Parathyroid adenoma (tissue), 2 donors: ENCODE measurements at regions not wholly inside any gene's neighbourhood (a gene's known extent, or its start where the extent isn't known, plus 50 kb on each side); places are given as distances from the start of the nearest gene placed in this dataset.

Experiments
- H2AFZ ChIP-seq: fragments of 300-600 bp; sonication (generic); one replicate; pipeline ENCODE4 v1.7.0; 2017; ENCODE audit warnings: antibody characterized with exemption, mild to moderate bottlenecking
- H3K27ac ChIP-seq: fragments of 300-600 bp; sonication (generic); one replicate; pipeline ENCODE4 v1.7.0; 2017
- H3K27me3 ChIP-seq: fragments of 300-600 bp; sonication (generic); one replicate; pipeline ENCODE4 v1.7.0; 2017; ENCODE audit warnings: low read length; ENCODE audit not compliant: control insufficient read depth, insufficient read depth
- H3K36me3 ChIP-seq: fragments of 300-600 bp; sonication (generic); one replicate; pipeline ENCODE4 v1.7.0; 2017; ENCODE audit warnings: low read length; ENCODE audit not compliant: control insufficient read depth, insufficient read depth
- H3K4me1 ChIP-seq: fragments of 300-600 bp; sonication (generic); one replicate; pipeline ENCODE4 v1.7.0; 2017; ENCODE audit warnings: control low read depth
- H3K4me2 ChIP-seq: fragments of 300-600 bp; sonication (generic); one replicate; pipeline ENCODE4 v1.7.0; 2017; ENCODE audit warnings: low read length
- H3K4me3 ChIP-seq: fragments of 300-600 bp; sonication (generic); one replicate; pipeline ENCODE4 v1.7.0; 2017; ENCODE audit warnings: low read depth, low read length
- H3K79me2 ChIP-seq: fragments of 300-600 bp; sonication (generic); one replicate; pipeline ENCODE4 v1.7.0; 2017; ENCODE audit warnings: control low read depth
- H3K9ac ChIP-seq: fragments of 300-600 bp; sonication (generic); one replicate; pipeline ENCODE4 v1.7.0; 2017; ENCODE audit warnings: mild to moderate bottlenecking
- H3K9me3 ChIP-seq: fragments of 300-600 bp; sonication (generic); one replicate; pipeline ENCODE4 v1.7.0; 2017; ENCODE audit warnings: low read length; ENCODE audit not compliant: control insufficient read depth
- CTCF ChIP-seq: fragments of 300-600 bp; sonication (generic); IDR thresholded peaks from one replicate; pipeline ENCODE4 v1.7.0; 2017; ENCODE audit warnings: antibody characterized with exemption, mild to moderate bottlenecking
- donor health status: primary hyperparathyroidism.

GRCh38 chr17:70615831-70616230 lies 446.5 kb downstream of the KCNJ2 start:
- no peak overlapping the region for H3K27ac ChIP-seq
- no peaks in the 10 kb centered on the region for H3K79me2 ChIP-seq
- no peak overlapping the region for H3K9ac ChIP-seq
- no peaks in the 10 kb centered on the region for H3K4me1 ChIP-seq
- H3K27me3 ChIP-seq = no peaks in the 10 kb centered on the region
- no peak overlapping the region for H2AFZ ChIP-seq
- no peak overlapping the region for H3K4me3 ChIP-seq
- H3K9me3 ChIP-seq = no peaks in the 10 kb centered on the region
- H3K4me2 ChIP-seq = no peak overlapping the region
- no peaks in the 10 kb centered on the region for H3K36me3 ChIP-seq
- no peak for TF ChIP-seq CTCF

GRCh38 chr17:70618641-70619040 lies 449.3 kb downstream of the KCNJ2 start:
- no peak overlapping the region for H3K9ac ChIP-seq
- H3K4me2 ChIP-seq = no peak overlapping the region
- H3K27me3 ChIP-seq = no peaks in the 10 kb centered on the region
- H2AFZ ChIP-seq = no peak overlapping the region
- no peaks in the 10 kb centered on the region for H3K36me3 ChIP-seq
- H3K4me1 ChIP-seq = peaks cover 4% of the 10 kb centered on the region
- TF ChIP-seq CTCF = no peak
- no peaks in the 10 kb centered on the region for H3K79me2 ChIP-seq
- no peak overlapping the region for H3K27ac ChIP-seq
- no peak overlapping the region for H3K4me3 ChIP-seq
- H3K9me3 ChIP-seq = no peaks in the 10 kb centered on the region

GRCh38 chr17:70621566-70621965 lies 452.2 kb downstream of the KCNJ2 start:
- Histone ChIP-seq H3K9ac (no peak overlapping the region), H3K27ac (peak overlapping the region; percentile 73)

GRCh38 chr17:70622368-70623260 lies 453.3 kb downstream of the KCNJ2 start:
- no peaks in the 10 kb centered on the region for H3K36me3 ChIP-seq
- H2AFZ ChIP-seq = peak overlapping the region; percentile 59
- H3K4me2 ChIP-seq = peak overlapping the region; percentile 57
- H3K27me3 ChIP-seq = no peaks in the 10 kb centered on the region
- H3K79me2 ChIP-seq = no peaks in the 10 kb centered on the region
- peak; percentile 59 for TF ChIP-seq CTCF
- peaks cover 4% of the 10 kb centered on the region for H3K4me1 ChIP-seq
- H3K9ac ChIP-seq = no peak overlapping the region
- no peaks in the 10 kb centered on the region for H3K9me3 ChIP-seq
- H3K4me3 ChIP-seq = peak overlapping the region; percentile 19
- peak overlapping the region; percentile 73 for H3K27ac ChIP-seq

More at GRCh38 chr17:70621566-70621965, 452.2 kb downstream of the KCNJ2 start:
- H3K79me2 ChIP-seq = no peaks in the 10 kb centered on the region
- H3K9me3 ChIP-seq = no peaks in the 10 kb centered on the region
- no peak overlapping the region for H3K4me2 ChIP-seq
- H3K27me3 ChIP-seq = no peaks in the 10 kb centered on the region
- no peak for TF ChIP-seq CTCF
- H3K4me1 ChIP-seq = peaks cover 4% of the 10 kb centered on the region
- H3K36me3 ChIP-seq = no peaks in the 10 kb centered on the region
- H3K4me3 ChIP-seq = no peak overlapping the region
- peak overlapping the region; percentile 59 for H2AFZ ChIP-seq

GRCh38 chr17:70624211-70624610 lies 454.9 kb downstream of the KCNJ2 start:
- no peak overlapping the region for H2AFZ ChIP-seq
- H3K4me2 ChIP-seq = no peak overlapping the region
- H3K9ac ChIP-seq = no peak overlapping the region
- no peaks in the 10 kb centered on the region for H3K79me2 ChIP-seq
- no peak overlapping the region for H3K4me3 ChIP-seq
- H3K4me1 ChIP-seq = peaks cover 4% of the 10 kb centered on the region
- H3K27me3 ChIP-seq = no peaks in the 10 kb centered on the region
- no peaks in the 10 kb centered on the region for H3K9me3 ChIP-seq
- H3K36me3 ChIP-seq = no peaks in the 10 kb centered on the region
- H3K27ac ChIP-seq = no peak overlapping the region
- no peak for TF ChIP-seq CTCF
